Mucosa of descending colon (tissue), 3 donors: ENCODE measurements at regions not wholly inside any gene's neighbourhood (a gene's known extent, or its start where the extent isn't known, plus 50 kb on each side); places are given as distances from the start of the nearest gene placed in this dataset.

ENCODE experiments used
- ATAC-seq: fragments of 200-7000 bp; cut with Tn5 transposase; one replicate; pipeline ENCODE4 v1.9.1; 2020; ENCODE audit warnings: mild to moderate bottlenecking, moderate library complexity
- DNase-seq, 3 donors: peaks; one replicate each; pipeline ENCODE4 v3.0.0-alpha.2; 2020
- H3K36me3 ChIP-seq: fragments of 200-600 bp; one replicate; pipeline ENCODE4 v1.8.0; 2021; ENCODE audit warnings: low read depth, mild to moderate bottlenecking
- H3K4me1 ChIP-seq: fragments of 200-600 bp; one replicate; pipeline ENCODE4 v1.8.0; 2021; ENCODE audit warnings: low read depth, mild to moderate bottlenecking
- H3K4me3 ChIP-seq: fragments of 200-600 bp; one replicate; pipeline ENCODE4 v1.8.0; 2021; ENCODE audit warnings: mild to moderate bottlenecking
- H3K9me3 ChIP-seq: fragments of 200-600 bp; one replicate; pipeline ENCODE4 v1.8.0; 2021; ENCODE audit warnings: mild to moderate bottlenecking
- intact Hi-C, 2 donors: fragments of 100-400 bp; cut with DNase I in 1 of 2; cut with micrococcal nuclease in 1 of 2; formaldehyde crosslinking; loops; one replicate each; pipeline versions ENCODE4 v1.11.0 to v1.11.1; 2022; cut with DNase I, micrococcal nuclease
- TF ChIP-seq, protein P1 (sequence below): fragments of 200-600 bp; IDR thresholded peaks from one replicate; pipeline ENCODE4 v1.8.0; 2022; ENCODE audit warnings: antibody characterized with exemption, mild to moderate bottlenecking
- donor health status: DM: no; HTN: no; CAD: no; lungs with moderate emphysema.
- donor health status: DM: no; HTN: no; CAD: no.
- donor health status: DM: no; HTN: yes; CAD: no.

DNA sequence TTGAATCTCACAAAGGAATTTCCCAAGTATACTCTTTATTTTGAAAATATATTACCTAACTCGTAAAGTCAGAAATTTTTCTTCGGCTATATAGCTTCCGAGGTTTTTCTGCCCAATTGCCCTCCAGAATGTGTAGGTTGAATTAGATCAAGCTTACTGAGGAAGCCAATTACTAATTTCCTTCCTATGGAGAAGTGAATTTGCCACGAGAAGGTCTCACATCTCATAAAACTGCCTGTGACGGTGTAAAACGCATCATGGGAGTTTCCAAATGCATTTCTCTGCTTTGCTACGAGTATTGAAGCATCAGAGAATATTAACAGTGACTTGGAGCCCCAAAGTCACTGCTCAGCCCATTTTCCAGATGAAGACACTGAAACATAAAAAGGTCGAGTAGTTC is 262.3 kb downstream of the PTBP2 start:
- DNase-seq (no peak), ATAC-seq (no peak)
- Histone ChIP-seq H3K36me3 (no peaks in the 10 kb centered on the region), H3K4me3 (no peak overlapping the region), H3K9me3 (no peaks in the 10 kb centered on the region), H3K4me1 (no peaks in the 10 kb centered on the region)
- intact Hi-C loops, result no loop called here
- TF ChIP-seq, protein P1, sequence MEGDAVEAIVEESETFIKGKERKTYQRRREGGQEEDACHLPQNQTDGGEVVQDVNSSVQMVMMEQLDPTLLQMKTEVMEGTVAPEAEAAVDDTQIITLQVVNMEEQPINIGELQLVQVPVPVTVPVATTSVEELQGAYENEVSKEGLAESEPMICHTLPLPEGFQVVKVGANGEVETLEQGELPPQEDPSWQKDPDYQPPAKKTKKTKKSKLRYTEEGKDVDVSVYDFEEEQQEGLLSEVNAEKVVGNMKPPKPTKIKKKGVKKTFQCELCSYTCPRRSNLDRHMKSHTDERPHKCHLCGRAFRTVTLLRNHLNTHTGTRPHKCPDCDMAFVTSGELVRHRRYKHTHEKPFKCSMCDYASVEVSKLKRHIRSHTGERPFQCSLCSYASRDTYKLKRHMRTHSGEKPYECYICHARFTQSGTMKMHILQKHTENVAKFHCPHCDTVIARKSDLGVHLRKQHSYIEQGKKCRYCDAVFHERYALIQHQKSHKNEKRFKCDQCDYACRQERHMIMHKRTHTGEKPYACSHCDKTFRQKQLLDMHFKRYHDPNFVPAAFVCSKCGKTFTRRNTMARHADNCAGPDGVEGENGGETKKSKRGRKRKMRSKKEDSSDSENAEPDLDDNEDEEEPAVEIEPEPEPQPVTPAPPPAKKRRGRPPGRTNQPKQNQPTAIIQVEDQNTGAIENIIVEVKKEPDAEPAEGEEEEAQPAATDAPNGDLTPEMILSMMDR, result no peak

DNA sequence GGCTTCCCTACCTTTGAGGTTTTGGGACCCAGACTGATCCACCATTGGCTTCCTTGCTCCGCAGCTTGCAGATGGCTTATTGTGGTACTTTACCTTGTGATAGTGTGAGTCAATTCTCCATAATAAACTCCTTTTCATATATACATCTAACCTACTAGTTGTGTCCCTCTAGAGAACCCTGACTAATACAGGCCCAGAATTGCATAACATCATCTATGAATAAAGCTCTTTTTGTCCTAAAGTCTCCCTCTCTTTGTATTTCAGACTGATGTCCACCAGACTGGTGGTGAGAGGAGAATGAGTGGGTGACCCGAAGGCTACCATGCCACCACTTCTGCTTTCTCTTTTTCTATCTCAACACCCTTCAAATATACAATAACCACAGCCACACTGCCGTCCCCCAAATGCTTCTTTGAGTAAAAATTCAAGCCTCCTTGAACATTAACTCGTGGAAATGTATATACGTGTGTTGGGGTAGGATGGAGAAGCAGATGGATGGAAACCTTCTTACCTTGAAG is 265.7 kb downstream of the PTBP2 start:
- Histone ChIP-seq H3K4me3 (no peak overlapping the region), H3K36me3 (no peaks in the 10 kb centered on the region), H3K4me1 (no peaks in the 10 kb centered on the region), H3K9me3 (no peaks in the 10 kb centered on the region)
- intact Hi-C loops, result no loop called here
- no peak for DNase-seq
- TF ChIP-seq, protein P1, result no peak
- no peak for ATAC-seq

DNA sequence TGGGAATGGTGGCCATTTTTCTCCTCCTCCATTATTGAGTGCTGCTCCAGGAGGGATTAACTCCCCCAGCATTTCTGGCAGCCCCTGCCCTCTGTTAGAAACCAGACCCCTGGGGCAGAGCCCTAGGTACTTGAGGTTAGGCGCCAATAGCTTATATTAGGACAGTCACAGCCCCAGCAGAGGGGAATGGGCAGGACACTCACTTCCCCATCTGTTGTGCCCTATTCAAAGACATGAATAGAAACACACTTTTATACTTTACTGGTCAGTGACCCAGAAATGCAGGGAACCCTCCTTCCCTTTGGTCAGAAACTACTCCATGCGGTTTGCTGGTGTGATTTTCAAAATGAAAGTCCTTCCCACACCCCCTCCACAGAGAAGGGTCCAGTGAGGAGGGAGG is 267.7 kb downstream of the PTBP2 start:
- Histone ChIP-seq H3K4me1 (no peaks in the 10 kb centered on the region), H3K4me3 (no peak overlapping the region), H3K36me3 (no peaks in the 10 kb centered on the region), H3K9me3 (no peaks in the 10 kb centered on the region)
- ATAC-seq, result no peak
- no peak for DNase-seq
- intact Hi-C loops, result no loop called here
- TF ChIP-seq, protein P1, result no peak

DNA sequence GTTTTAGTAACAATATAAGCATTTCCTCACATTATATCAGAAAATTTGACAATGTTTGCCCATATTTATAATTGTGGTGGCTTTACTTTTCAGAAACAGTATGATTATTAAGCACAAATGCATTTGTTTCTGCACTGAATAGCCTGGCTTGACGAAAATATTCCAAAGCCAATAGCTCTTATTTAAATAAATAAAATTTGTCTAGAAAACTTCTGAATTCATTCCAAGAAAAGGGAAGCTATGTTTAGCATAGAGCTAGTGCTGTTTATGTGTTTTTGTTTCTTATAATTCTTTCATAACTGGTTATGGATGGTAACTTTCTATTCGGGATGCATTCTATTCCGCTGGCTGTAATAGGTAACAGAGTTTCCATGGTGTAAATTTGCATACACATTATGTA is 268.6 kb downstream of the PTBP2 start:
- intact Hi-C loops, result no loop called here
- Histone ChIP-seq H3K4me3 (no peak overlapping the region), H3K4me1 (no peaks in the 10 kb centered on the region), H3K9me3 (no peaks in the 10 kb centered on the region), H3K36me3 (no peaks in the 10 kb centered on the region)
- ATAC-seq, result no peak
- no peak for DNase-seq
- TF ChIP-seq, protein P1, result no peak

DNA sequence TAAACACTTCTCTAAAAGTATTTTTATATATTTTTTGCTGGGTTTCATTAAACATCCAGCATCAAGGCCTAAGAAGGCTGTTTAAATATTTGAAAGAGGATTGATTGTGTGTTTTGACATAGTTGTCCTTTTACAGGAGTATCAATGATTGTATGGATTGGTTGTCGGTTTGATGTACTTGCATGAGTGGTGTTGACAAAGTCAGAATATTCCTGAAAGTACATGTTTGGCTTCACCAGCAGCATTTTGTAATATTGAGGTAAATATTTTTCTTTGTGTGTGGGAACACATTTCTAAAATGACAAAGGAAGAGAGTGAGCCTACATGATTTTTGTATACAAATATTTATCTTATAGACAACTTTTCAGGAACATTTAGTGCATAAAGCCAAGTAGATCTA is 269.7 kb downstream of the PTBP2 start:
- DNase-seq (no peak), ATAC-seq (no peak)
- Histone ChIP-seq H3K36me3 (no peaks in the 10 kb centered on the region), H3K4me3 (no peak overlapping the region), H3K4me1 (no peaks in the 10 kb centered on the region), H3K9me3 (no peaks in the 10 kb centered on the region)
- intact Hi-C loops, result no loop called here
- TF ChIP-seq, protein P1, result no peak

DNA sequence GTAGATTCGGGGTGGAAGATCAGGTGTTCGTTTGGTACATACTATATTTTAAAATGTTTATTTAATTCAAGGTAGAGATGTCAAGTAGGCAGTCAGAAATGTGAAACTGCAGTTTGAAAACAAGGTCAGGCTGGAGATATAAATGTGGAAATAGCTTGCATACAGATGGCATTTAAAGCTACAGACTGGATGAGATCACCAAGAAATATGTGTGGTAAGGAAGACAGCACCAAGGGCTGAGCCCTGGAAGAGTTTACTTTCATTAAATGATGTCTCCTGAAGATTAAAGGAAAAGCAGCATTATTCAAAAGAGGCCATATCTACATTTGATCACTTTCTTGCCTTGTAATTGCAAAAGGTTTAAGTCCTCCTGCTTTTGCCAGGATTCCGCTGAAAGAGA is 271.3 kb downstream of the PTBP2 start:
- ATAC-seq (no peak), DNase-seq (no peak)
- Histone ChIP-seq H3K4me3 (no peak overlapping the region), H3K36me3 (no peaks in the 10 kb centered on the region), H3K9me3 (no peaks in the 10 kb centered on the region), H3K4me1 (no peaks in the 10 kb centered on the region)
- intact Hi-C loops, result no loop called here
- TF ChIP-seq, protein P1, result no peak
